ENCODE measurements at regions not wholly inside any gene's neighbourhood (a gene's known extent, or its start where the extent isn't known, plus 50 kb on each side); places are given as distances from the start of the nearest gene placed in this dataset.

GRCh38 chr11:122341477-122341876 lies 225.5 kb upstream of the BLID start:
- Mint-ChIP-seq H3K27me3 (ENCODE audit: low read depth) (no peaks in the 10 kb centered on the region; the same call in 1 of the 2 replicates), H3K9me3 (peaks cover 7% of the 10 kb centered on the region; the same call in 1 of the 2 replicates), H3K4me3 (no peak overlapping the region), H3K36me3 (no peaks in the 10 kb centered on the region), H3K4me1 (peaks cover 6% of the 10 kb centered on the region; the same call in 1 of the 2 replicates), H3K27ac (no peak overlapping the region)
- ChIA-PET POLR2A (no interaction called here), CTCF (no interaction called here)
- TF ChIP-seq, protein P1, sequence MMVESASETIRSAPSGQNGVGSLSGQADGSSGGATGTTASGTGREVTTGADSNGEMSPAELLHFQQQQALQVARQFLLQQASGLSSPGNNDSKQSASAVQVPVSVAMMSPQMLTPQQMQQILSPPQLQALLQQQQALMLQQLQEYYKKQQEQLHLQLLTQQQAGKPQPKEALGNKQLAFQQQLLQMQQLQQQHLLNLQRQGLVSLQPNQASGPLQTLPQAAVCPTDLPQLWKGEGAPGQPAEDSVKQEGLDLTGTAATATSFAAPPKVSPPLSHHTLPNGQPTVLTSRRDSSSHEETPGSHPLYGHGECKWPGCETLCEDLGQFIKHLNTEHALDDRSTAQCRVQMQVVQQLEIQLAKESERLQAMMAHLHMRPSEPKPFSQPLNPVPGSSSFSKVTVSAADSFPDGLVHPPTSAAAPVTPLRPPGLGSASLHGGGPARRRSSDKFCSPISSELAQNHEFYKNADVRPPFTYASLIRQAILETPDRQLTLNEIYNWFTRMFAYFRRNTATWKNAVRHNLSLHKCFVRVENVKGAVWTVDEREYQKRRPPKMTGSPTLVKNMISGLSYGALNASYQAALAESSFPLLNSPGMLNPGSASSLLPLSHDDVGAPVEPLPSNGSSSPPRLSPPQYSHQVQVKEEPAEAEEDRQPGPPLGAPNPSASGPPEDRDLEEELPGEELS (CRISPR knock-in tag; IDR thresholded peaks at IDR 0.05), result no peak
- TF ChIP-seq SOX15 (CRISPR knock-in tag; IDR thresholded peaks at IDR 0.05) (no peak), E2F5 (CRISPR knock-in tag; IDR thresholded peaks at IDR 0.05) (no peak), EMX1 (CRISPR knock-in tag; IDR thresholded peaks at IDR 0.05) (no peak), ZNF138 (CRISPR knock-in tag; conservative IDR thresholded peaks at IDR 0.05) (no peak), KAT7 (CRISPR knock-in tag; IDR thresholded peaks at IDR 0.05; ENCODE audit: borderline replicate concordance) (no peak), OVOL2 (CRISPR knock-in tag; IDR thresholded peaks at IDR 0.05; ENCODE audit: borderline replicate concordance) (no peak), TP53 (CRISPR knock-in tag; IDR thresholded peaks at IDR 0.05) (no peak), FOXP1 (CRISPR knock-in tag; IDR thresholded peaks at IDR 0.05; ENCODE audit: borderline replicate concordance) (no peak), CTCF (IDR thresholded peaks at IDR 0.05) (no peak), NR3C1 (CRISPR knock-in tag; conservative IDR thresholded peaks at IDR 0.05; ENCODE audit: low read depth) (no peak), NFATC4 (CRISPR knock-in tag; IDR thresholded peaks at IDR 0.05) (no peak), ZNF425 (CRISPR knock-in tag; conservative IDR thresholded peaks at IDR 0.05) (no peak), ZBTB21 (CRISPR knock-in tag; IDR thresholded peaks at IDR 0.05; ENCODE audit: borderline replicate concordance) (no peak), JAZF1 (CRISPR knock-in tag; IDR thresholded peaks at IDR 0.05) (no peak)
- TF ChIP-seq, protein P2, sequence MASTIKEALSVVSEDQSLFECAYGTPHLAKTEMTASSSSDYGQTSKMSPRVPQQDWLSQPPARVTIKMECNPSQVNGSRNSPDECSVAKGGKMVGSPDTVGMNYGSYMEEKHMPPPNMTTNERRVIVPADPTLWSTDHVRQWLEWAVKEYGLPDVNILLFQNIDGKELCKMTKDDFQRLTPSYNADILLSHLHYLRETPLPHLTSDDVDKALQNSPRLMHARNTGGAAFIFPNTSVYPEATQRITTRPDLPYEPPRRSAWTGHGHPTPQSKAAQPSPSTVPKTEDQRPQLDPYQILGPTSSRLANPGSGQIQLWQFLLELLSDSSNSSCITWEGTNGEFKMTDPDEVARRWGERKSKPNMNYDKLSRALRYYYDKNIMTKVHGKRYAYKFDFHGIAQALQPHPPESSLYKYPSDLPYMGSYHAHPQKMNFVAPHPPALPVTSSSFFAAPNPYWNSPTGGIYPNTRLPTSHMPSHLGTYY (CRISPR knock-in tag; IDR thresholded peaks at IDR 0.05), result no peak
- ATAC-seq (no peak), DNase-seq (ENCODE audit: low spot score) (no peak)

- Mint-ChIP-seq H3K36me3 (no peaks in the 10 kb centered on the region), H3K9me3 (peaks cover 7% of the 10 kb centered on the region; the same call in 1 of the 2 replicates), H3K27me3 (ENCODE audit: low read depth) (no peaks in the 10 kb centered on the region; the same call in 1 of the 2 replicates), H3K4me3 (no peak overlapping the region), H3K4me1 (peaks cover 6% of the 10 kb centered on the region; the same call in 1 of the 2 replicates), H3K27ac (no peak overlapping the region)
- POLR2A ChIA-PET, result no interaction called here
- CTCF ChIA-PET, result no interaction called here
- DNase-seq (ENCODE audit: low spot score) (no peak), ATAC-seq (no peak)
- TF ChIP-seq CREB1 (CRISPR knock-in tag; IDR thresholded peaks at IDR 0.05), result no peak
- TF ChIP-seq NR1H2 (CRISPR knock-in tag; IDR thresholded peaks at IDR 0.05), result no peak
- no peak for TF ChIP-seq NFYB (CRISPR knock-in tag; conservative IDR thresholded peaks at IDR 0.05; ENCODE audit: low read depth)
- no peak for TF ChIP-seq ATF1 (CRISPR knock-in tag; IDR thresholded peaks at IDR 0.05)
- TF ChIP-seq JUN (CRISPR knock-in tag; IDR thresholded peaks at IDR 0.05), result no peak
- no peak for TF ChIP-seq AFF4 (CRISPR knock-in tag; IDR thresholded peaks at IDR 0.05; ENCODE audit: borderline replicate concordance)
- no peak for TF ChIP-seq CBFB (CRISPR knock-in tag; IDR thresholded peaks at IDR 0.05; ENCODE audit: low read depth)
- no peak for TF ChIP-seq ZNF671 (CRISPR knock-in tag; IDR thresholded peaks at IDR 0.05)
- no peak for TF ChIP-seq OVOL2 (CRISPR knock-in tag; IDR thresholded peaks at IDR 0.05; ENCODE audit: borderline replicate concordance)
These were observed 224.7 kb upstream of the BLID start for GRCh38 chr11:122340607-122341290.

Data from WTC11 (cell line).